RPMI8226 (cell line): ENCODE measurements at regions not wholly inside any gene's neighbourhood (a gene's known extent, or its start where the extent isn't known, plus 50 kb on each side); places are given as distances from the start of the nearest gene placed in this dataset.
"Not testable (repeated sequence)": the region's sequence is repeated elsewhere in the genome, so short reads cannot be mapped to it uniquely, and the experiment has no call there.

Experiments
- DNase-seq: peaks from one replicate; pipeline ENCODE4 v3.0.0-alpha.2; 2015

DNA sequence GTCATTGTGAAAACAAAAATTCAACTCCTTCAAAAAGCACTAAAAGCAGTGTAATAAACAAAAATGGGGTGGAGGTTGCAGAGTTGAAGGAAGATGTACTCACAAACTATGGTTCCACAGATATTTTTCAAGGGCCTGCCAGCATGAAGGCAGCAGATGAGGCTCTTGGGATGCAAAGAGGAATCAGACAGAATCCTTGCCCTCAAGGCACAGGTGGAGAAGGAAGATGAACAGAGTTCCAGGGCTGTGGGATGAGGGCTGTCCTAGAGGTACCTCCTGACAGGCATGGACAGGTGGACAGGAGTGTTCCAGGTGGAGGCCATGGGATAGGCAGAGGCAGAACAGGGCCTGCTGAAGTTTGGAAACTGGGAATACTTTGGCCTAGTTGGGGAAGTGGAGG lies 140.5 kb upstream of the ANKH start:
- DNase-seq, result no peak

DNA sequence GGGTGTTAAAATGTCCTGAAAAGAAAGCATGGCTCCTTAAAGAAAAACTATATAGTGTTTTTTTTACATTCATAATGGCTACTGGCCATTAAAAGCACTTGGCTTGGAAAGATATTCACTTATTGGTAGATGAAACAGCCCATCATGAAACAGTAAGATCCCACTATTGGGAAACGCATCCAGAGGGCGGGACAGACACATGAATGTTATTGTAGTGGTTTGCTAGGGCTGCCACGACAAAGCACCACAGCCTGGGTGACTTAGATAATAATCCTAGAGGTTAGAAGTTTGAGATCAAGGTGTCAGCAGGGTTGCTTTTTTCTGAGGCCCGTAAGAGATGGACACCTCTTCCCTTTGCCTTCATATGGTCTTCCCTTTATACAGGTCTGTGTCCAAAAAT lies 139.4 kb upstream of the ANKH start:
- DNase-seq, result no peak

- DNase-seq, result peak; percentile 32
These were observed 137.8 kb upstream of the ANKH start for GRCh38 chr5:15009420-15009819.

- no peak for DNase-seq
These were observed 137.3 kb upstream of the ANKH start for GRCh38 chr5:15008921-15009320.

GRCh38 chr5:15008476-15008875 lies 136.9 kb upstream of the ANKH start:
- no peak for DNase-seq

DNA sequence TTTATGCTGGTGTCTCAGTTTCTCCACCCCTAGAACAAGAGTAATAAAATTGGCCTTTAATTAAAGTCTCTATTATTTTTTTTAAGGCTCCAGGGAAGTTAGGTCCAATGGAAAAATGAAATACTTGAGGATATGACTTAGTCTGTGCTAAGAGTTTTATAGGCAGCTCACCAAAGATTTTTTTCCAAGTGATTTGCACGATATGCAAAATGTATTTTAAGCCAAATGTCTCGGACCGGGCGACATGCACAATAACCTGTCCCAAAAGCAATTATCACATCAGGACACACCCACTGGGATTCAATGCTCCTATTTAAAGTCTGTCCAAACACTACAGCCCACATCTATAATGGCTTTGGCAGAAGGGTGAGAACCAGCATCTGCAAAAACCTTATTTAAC lies 136.1 kb upstream of the ANKH start:
- no peak for DNase-seq

- no peak for DNase-seq
These were observed 132.9 kb upstream of the ANKH start for GRCh38 chr5:15004506-15004905.

GRCh38 chr5:15003511-15003920 lies 131.9 kb upstream of the ANKH start:
- DNase-seq, result peak; percentile 44

DNA sequence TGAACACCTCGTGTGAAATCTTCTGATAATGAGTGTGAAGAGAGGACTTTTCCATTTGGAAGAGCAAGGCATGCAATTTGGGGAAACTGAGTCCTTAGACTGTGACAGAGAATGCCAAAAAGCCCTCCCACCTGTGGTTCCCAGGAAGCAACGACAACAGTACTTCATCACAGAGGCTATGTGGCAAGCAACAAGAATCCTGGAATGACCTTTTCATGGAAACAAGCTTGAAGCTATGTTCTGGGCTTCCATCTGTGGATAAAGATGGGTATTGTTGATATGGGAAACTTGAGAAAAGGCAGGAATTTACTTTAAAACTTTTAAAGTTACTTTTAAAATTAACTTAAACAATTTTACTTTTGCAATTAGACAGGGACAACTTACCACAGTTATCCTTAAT lies 131.2 kb upstream of the ANKH start:
- no peak for DNase-seq

- DNase-seq, result no peak
These were observed 130.6 kb upstream of the ANKH start for GRCh38 chr5:15002173-15002572.

- no peak for DNase-seq
These were observed 129.9 kb upstream of the ANKH start for GRCh38 chr5:15001517-15001916.

DNA sequence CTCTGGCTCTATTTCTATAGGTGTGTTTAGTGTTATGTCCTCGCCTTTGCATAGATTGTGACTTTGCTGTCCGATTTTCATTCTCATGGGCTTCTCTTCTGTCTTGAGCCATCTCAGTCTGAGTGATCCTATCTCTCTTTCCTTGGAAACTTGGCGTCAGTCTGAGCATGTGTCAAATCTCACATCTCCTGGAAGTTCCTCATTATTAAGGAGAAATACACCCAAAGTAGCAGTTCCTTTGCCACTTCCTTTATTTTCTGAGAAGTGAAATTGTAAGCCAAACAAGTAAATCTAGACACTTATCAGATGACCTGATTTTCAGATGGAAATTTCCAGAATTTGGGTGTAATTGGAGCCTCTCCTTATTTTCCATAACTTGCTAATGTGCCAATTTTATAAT lies 126.9 kb upstream of the ANKH start:
- no peak for DNase-seq

DNA sequence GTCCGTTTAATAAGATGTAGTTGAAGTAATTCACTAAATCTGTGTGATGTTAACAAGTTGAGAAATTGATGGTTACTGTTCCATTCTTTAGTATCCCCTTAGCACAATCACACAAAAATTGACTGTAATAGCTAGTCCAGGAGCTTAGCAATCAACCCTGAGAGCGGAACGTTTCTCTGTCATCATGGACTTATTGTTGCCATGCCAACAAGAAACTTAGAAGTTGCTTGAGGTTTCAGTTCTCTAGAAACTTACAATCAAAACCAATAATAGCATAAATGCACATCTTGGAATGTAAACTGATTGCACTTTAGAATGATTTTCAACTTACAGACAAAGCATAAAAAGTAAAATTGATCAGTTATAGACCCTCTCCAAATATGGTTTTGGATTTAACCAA lies 125.4 kb upstream of the ANKH start:
- DNase-seq, result peak; percentile 16

DNA sequence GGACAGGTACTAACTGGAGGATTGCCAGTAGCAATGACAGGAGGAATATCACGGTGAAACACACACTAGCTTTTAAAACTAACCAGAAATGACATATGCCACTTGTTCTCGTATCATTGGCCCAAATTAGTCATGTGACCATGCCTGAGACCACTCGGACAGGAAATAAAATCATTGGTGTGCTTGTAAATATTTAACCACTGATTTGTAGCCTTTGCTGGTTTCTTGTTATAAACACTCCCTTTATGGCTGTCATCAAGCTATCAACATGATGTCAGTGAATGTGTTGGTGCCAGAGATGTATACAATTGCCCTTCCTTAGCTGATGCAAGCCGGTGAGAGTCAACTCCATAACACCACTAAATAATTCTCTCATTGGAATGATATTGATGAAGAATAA lies 123.7 kb upstream of the ANKH start:
- no peak for DNase-seq

GRCh38 chr5:14993459-14994133 lies 122.0 kb upstream of the ANKH start:
- not testable (repeated sequence) for DNase-seq

- peak; percentile 3 for DNase-seq
These were observed 121.3 kb upstream of the ANKH start for GRCh38 chr5:14992751-14993458.

GRCh38 chr5:14988223-14988622 lies 116.6 kb upstream of the ANKH start:
- no peak for DNase-seq

DNA sequence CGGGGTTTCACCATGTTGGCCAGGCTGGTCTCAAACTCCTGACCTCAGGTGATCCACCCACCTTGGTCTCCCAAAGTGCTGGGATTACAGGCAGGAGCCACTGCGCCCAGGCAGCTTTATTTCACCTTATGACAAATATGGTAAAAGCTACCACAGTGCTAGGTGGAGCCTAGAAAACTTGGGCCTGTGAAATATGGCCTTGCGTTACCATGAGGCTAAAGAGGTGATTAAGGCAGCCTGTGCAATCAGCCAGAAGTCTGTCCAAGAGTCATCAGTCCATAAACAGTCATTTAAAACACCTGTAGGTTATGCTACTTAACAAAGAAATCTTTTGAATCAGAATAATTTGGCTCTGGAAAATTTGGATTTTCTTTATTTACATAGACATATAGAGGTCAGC lies 114.8 kb upstream of the ANKH start:
- no peak for DNase-seq

- DNase-seq, result no peak
These were observed 112.3 kb upstream of the ANKH start for GRCh38 chr5:14983666-14984441.

DNA sequence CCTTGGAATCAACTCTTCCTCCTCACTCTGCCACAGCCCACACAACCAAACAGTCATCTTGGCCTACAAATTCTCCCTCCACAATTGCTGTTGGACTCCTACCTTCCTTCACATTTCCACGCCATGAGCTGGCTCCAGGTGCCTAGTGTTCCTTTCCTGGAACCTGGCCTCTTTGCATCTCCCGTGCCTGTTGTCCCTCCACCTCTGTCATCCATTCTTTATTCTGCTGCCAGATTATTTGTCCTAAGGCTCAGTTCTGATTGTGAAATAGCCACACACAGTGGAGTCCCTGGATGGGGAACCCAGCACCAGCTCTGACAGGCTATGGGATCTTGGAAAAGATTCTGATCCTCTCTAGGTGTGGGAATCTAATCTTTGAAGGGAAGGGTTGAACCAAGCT lies 109.1 kb upstream of the ANKH start:
- no peak for DNase-seq

GRCh38 chr5:14977058-14977685 lies 105.6 kb upstream of the ANKH start:
- DNase-seq, result no peak

DNA sequence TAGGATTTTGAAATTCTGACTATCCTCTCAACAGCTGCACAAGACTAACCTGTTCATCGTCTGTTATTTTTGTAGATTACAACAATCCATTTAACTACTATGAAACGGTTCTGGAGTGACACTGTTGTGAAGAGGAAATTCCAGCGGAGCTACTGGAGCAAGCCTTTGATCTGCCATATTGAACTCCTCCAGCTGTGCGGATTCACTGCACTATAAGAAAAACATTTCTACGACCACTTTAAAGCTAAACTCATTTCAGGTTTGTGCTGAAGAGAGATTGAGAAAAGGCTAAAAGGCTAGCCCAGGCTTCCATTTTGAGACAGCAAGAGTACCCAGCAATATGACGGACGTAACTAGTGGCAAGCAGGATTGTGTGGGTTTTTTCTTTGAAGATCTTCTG lies 104.9 kb upstream of the ANKH start:
- DNase-seq, result no peak

- DNase-seq, result no peak
These were observed 100.3 kb upstream of the ANKH start for GRCh38 chr5:14971873-14972272.

DNA sequence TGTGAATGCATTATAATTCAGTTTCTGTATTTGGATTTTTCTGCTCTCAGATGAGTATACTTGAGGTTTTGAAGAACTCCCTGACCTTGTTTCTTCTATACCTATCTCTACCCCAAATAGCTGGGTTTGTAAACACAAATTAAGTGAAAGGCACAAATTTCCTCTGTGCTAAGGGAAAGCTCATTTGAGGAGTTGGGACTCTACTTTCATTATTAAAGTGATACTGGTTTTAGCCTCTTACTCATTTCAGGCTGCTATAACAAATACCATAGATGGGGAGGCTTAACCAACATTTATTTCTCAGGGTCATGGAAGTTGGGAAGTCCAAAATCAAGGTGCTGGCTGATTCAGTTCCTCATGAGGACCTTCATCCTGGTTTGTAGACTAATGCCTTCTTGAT lies 97.2 kb upstream of the ANKH start:
- DNase-seq, result no peak
